ENCODE measurements at regions not wholly inside any gene's neighbourhood (a gene's known extent, or its start where the extent isn't known, plus 50 kb on each side); places are given as distances from the start of the nearest gene placed in this dataset.
"Not testable (repeated sequence)": the region's sequence is repeated elsewhere in the genome, so short reads cannot be mapped to it uniquely, and the experiment has no call there.

DNA sequence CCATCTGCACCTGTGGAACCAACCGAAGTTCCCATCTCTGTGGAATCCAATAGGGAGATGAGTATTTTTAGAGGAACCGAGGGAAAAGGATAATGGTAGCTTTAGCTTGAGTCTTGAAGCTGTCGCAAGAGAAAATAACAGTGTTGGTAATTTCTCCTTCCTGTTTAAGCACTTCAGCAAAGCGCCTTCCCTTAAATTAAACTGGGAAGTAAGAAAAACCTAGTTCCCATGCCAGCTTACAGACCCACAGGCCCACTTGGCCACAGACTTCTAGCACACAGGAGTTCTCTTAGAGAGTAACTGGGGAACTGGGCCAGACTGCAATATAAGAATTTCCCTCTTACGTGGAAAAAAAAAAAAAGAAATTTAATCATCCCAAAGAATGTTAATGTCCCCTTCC lies 223.8 kb downstream of the EFCAB11 start:
- no CpG with 5 or more reads among the region's 5 CpGs for WGBS, 2 donors (ENCODE audit: extremely low coverage in 2 of 2, insufficient read length in 2 of 2, insufficient replicate concordance in 1 of 2)
- H3K79me1 ChIP-seq (ENCODE audit: low read depth, low read length): no peaks in the 10 kb centered on the region
- no peak overlapping the region for H3K18ac ChIP-seq (ENCODE audit: low read length)
- no peak overlapping the region for H4K8ac ChIP-seq (ENCODE audit: low read depth, low read length)
- no peak overlapping the region for H3K4ac ChIP-seq (ENCODE audit: low read length)
- DNase-seq (ENCODE audit: low spot score): no peak
- no peak overlapping the region for H2AFZ ChIP-seq (ENCODE audit: low read length)
- no peak overlapping the region for H3K27ac ChIP-seq (replicated peaks; ENCODE audit: low read length)
- H2BK5ac ChIP-seq (ENCODE audit: low read length): no peak overlapping the region
- no peaks in the 10 kb centered on the region for H3K36me3 ChIP-seq (replicated peaks in 1 of 2; ENCODE audit: control insufficient read depth in 2 of 2, insufficient read depth in 2 of 2, low read length in 2 of 2)
- no peaks in the 10 kb centered on the region for H3K9me3 ChIP-seq (replicated peaks in 1 of 2; ENCODE audit: control insufficient read depth in 2 of 2, insufficient read depth in 1 of 2, low read depth in 1 of 2, low read length in 2 of 2)
- no peak overlapping the region for H3K9ac ChIP-seq (ENCODE audit: low read depth, low read length, poor library complexity)
- no peak overlapping the region for H2BK12ac ChIP-seq (ENCODE audit: low read length)
- no peak overlapping the region for H3K14ac ChIP-seq (ENCODE audit: low read length)
- no peak overlapping the region for H2AK5ac ChIP-seq (ENCODE audit: low read depth, low read length)
- H2BK120ac ChIP-seq (ENCODE audit: low read depth, low read length): no peak overlapping the region
- H3K23ac ChIP-seq (ENCODE audit: low read depth, low read length, poor library complexity): no peak overlapping the region
- no peak overlapping the region for H4K91ac ChIP-seq (ENCODE audit: low read depth, low read length, poor library complexity)
- H3K27me3 ChIP-seq (ENCODE audit: control insufficient read depth in 3 of 3, insufficient read depth in 3 of 3, low read depth in 1 of 3, low read length in 3 of 3): no peaks in the 10 kb centered on the region
- no peak overlapping the region for H3K4me2 ChIP-seq (ENCODE audit: insufficient read depth, low read length, poor library complexity, severe bottlenecking)
- no peak overlapping the region for H3K4me3 ChIP-seq (ENCODE audit: low read length in 2 of 2)
- H2BK15ac ChIP-seq (ENCODE audit: low read length): no peak overlapping the region
- no peaks in the 10 kb centered on the region for H3K4me1 ChIP-seq (ENCODE audit: control insufficient read depth in 2 of 2, insufficient read depth in 1 of 2, low read depth in 1 of 2, low read length in 2 of 2)

- Histone ChIP-seq H3K36me3 (replicated peaks in 1 of 2; ENCODE audit: control insufficient read depth in 2 of 2, insufficient read depth in 2 of 2, low read length in 2 of 2) (no peaks in the 10 kb centered on the region), H2BK15ac (ENCODE audit: low read length) (no peak overlapping the region), H3K4me2 (ENCODE audit: insufficient read depth, low read length, poor library complexity, severe bottlenecking) (no peak overlapping the region), H2BK12ac (ENCODE audit: low read length) (no peak overlapping the region), H3K79me1 (ENCODE audit: low read depth, low read length) (no peaks in the 10 kb centered on the region), H3K4me1 (ENCODE audit: control insufficient read depth in 2 of 2, insufficient read depth in 1 of 2, low read depth in 1 of 2, low read length in 2 of 2) (no peaks in the 10 kb centered on the region), H3K23ac (ENCODE audit: low read depth, low read length, poor library complexity) (no peak overlapping the region), H3K27me3 (ENCODE audit: control insufficient read depth in 3 of 3, insufficient read depth in 3 of 3, low read depth in 1 of 3, low read length in 3 of 3) (no peaks in the 10 kb centered on the region), H4K8ac (ENCODE audit: low read depth, low read length) (no peak overlapping the region), H2BK5ac (ENCODE audit: low read length) (no peak overlapping the region), H3K27ac (replicated peaks; ENCODE audit: low read length) (no peak overlapping the region), H3K4me3 (ENCODE audit: low read length in 2 of 2) (no peak overlapping the region), H3K9ac (ENCODE audit: low read depth, low read length, poor library complexity) (no peak overlapping the region), H3K14ac (ENCODE audit: low read length) (no peak overlapping the region), H3K4ac (ENCODE audit: low read length) (no peak overlapping the region), H2AFZ (ENCODE audit: low read length) (no peak overlapping the region), H3K18ac (ENCODE audit: low read length) (no peak overlapping the region), H3K9me3 (replicated peaks in 1 of 2; ENCODE audit: control insufficient read depth in 2 of 2, insufficient read depth in 1 of 2, low read depth in 1 of 2, low read length in 2 of 2) (no peaks in the 10 kb centered on the region), H4K91ac (ENCODE audit: low read depth, low read length, poor library complexity) (no peak overlapping the region), H2AK5ac (ENCODE audit: low read depth, low read length) (no peak overlapping the region), H2BK120ac (ENCODE audit: low read depth, low read length) (no peak overlapping the region)
- WGBS, 2 donors (ENCODE audit: extremely low coverage in 2 of 2, insufficient read length in 2 of 2, insufficient replicate concordance in 1 of 2): no CpG with 5 or more reads among the region's 5 CpGs
- no peak for DNase-seq (ENCODE audit: low spot score)
Observed at GRCh38 chr14:89728964-89729363, 225.6 kb downstream of the EFCAB11 start.

- H3K4ac ChIP-seq (ENCODE audit: low read length); H2BK15ac ChIP-seq (ENCODE audit: low read length); H3K23ac ChIP-seq (ENCODE audit: low read depth, low read length, poor library complexity); H2BK5ac ChIP-seq (ENCODE audit: low read length); H3K4me2 ChIP-seq (ENCODE audit: insufficient read depth, low read length, poor library complexity, severe bottlenecking); H3K18ac ChIP-seq (ENCODE audit: low read length); H2AFZ ChIP-seq (ENCODE audit: low read length); H3K14ac ChIP-seq (ENCODE audit: low read length); H3K36me3 ChIP-seq (replicated peaks in 1 of 2; ENCODE audit: control insufficient read depth in 2 of 2, insufficient read depth in 2 of 2, low read length in 2 of 2); H3K4me1 ChIP-seq (ENCODE audit: control insufficient read depth in 2 of 2, insufficient read depth in 1 of 2, low read depth in 1 of 2, low read length in 2 of 2); H4K8ac ChIP-seq (ENCODE audit: low read depth, low read length); H2AK5ac ChIP-seq (ENCODE audit: low read depth, low read length); H3K27me3 ChIP-seq (ENCODE audit: control insufficient read depth in 3 of 3, insufficient read depth in 3 of 3, low read depth in 1 of 3, low read length in 3 of 3); H4K91ac ChIP-seq (ENCODE audit: low read depth, low read length, poor library complexity); H3K79me1 ChIP-seq (ENCODE audit: low read depth, low read length); H2BK12ac ChIP-seq (ENCODE audit: low read length); H3K27ac ChIP-seq (replicated peaks; ENCODE audit: low read length); H2BK120ac ChIP-seq (ENCODE audit: low read depth, low read length); H3K9ac ChIP-seq (ENCODE audit: low read depth, low read length, poor library complexity); H3K4me3 ChIP-seq (ENCODE audit: low read length in 2 of 2); DNase-seq (ENCODE audit: low spot score); H3K9me3 ChIP-seq (replicated peaks in 1 of 2; ENCODE audit: control insufficient read depth in 2 of 2, insufficient read depth in 1 of 2, low read depth in 1 of 2, low read length in 2 of 2): not testable (repeated sequence)
- WGBS, 2 donors (ENCODE audit: extremely low coverage in 2 of 2, insufficient read length in 2 of 2, insufficient replicate concordance in 1 of 2): no CpG with 5 or more reads among the region's 6 CpGs
Observed at GRCh38 chr14:89726226-89726625, 228.3 kb downstream of the EFCAB11 start.

DNA sequence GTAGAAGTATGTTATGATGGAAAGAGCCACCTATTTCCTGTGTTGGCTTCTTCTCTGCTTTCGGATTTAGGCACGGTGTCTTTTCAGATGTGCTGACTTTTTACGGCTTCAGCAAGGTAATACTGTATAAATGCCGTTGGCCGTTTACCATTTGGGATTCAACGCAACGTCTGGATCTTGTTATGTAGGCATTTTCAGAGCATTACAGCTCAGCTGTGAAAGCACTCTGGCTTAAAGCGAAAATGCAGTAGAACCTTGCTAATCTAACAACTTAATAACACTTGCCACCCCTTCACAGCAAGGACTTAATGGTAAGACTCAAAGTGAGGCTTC lies 229.9 kb downstream of the EFCAB11 start:
- H2AK5ac ChIP-seq (ENCODE audit: low read depth, low read length): no peak overlapping the region
- H2BK120ac ChIP-seq (ENCODE audit: low read depth, low read length): no peak overlapping the region
- no peaks in the 10 kb centered on the region for H3K79me1 ChIP-seq (ENCODE audit: low read depth, low read length)
- no peak overlapping the region for H4K91ac ChIP-seq (ENCODE audit: low read depth, low read length, poor library complexity)
- H3K4me1 ChIP-seq (ENCODE audit: control insufficient read depth in 2 of 2, insufficient read depth in 1 of 2, low read depth in 1 of 2, low read length in 2 of 2): peaks cover 6 to 9% of the 10 kb centered on the region in 2 donors
- H3K4me2 ChIP-seq (ENCODE audit: insufficient read depth, low read length, poor library complexity, severe bottlenecking): no peak overlapping the region
- H3K4ac ChIP-seq (ENCODE audit: low read length): no peak overlapping the region
- DNase-seq (ENCODE audit: low spot score): no peak
- no peak overlapping the region for H3K14ac ChIP-seq (ENCODE audit: low read length)
- no peak overlapping the region for H3K23ac ChIP-seq (ENCODE audit: low read depth, low read length, poor library complexity)
- H3K27me3 ChIP-seq (ENCODE audit: control insufficient read depth in 3 of 3, insufficient read depth in 3 of 3, low read depth in 1 of 3, low read length in 3 of 3): no peaks in the 10 kb centered on the region
- no peak overlapping the region for H2BK15ac ChIP-seq (ENCODE audit: low read length)
- no peak overlapping the region for H3K18ac ChIP-seq (ENCODE audit: low read length)
- no peak overlapping the region for H4K8ac ChIP-seq (ENCODE audit: low read depth, low read length)
- H2BK5ac ChIP-seq (ENCODE audit: low read length): no peak overlapping the region
- H3K9me3 ChIP-seq (replicated peaks in 1 of 2; ENCODE audit: control insufficient read depth in 2 of 2, insufficient read depth in 1 of 2, low read depth in 1 of 2, low read length in 2 of 2): no peaks in the 10 kb centered on the region
- no peaks in the 10 kb centered on the region for H3K36me3 ChIP-seq (replicated peaks in 1 of 2; ENCODE audit: control insufficient read depth in 2 of 2, insufficient read depth in 2 of 2, low read length in 2 of 2)
- no peak overlapping the region for H3K27ac ChIP-seq (replicated peaks; ENCODE audit: low read length)
- H3K9ac ChIP-seq (ENCODE audit: low read depth, low read length, poor library complexity): no peak overlapping the region
- H2AFZ ChIP-seq (ENCODE audit: low read length): no peak overlapping the region
- WGBS, 2 donors (ENCODE audit: extremely low coverage in 2 of 2, insufficient read length in 2 of 2, insufficient replicate concordance in 1 of 2): no CpG with 5 or more reads among the region's 8 CpGs
- H3K4me3 ChIP-seq (ENCODE audit: low read length in 2 of 2): no peak overlapping the region
- no peak overlapping the region for H2BK12ac ChIP-seq (ENCODE audit: low read length)

All from neuronal stem cell (in vitro differentiated cells).